C1 segment of cervical spinal cord (tissue), 14 donors: ENCODE measurements at regions not wholly inside any gene's neighbourhood (a gene's known extent, or its start where the extent isn't known, plus 50 kb on each side); places are given as distances from the start of the nearest gene placed in this dataset.
"Not testable (repeated sequence)": the region's sequence is repeated elsewhere in the genome, so short reads cannot be mapped to it uniquely, and the experiment has no call there.

Source experiments
- DNase-seq, 14 donors: peaks; one replicate each; lab custom pipeline; 2025; lab: John Stamatoyannopoulos, UW

DNA sequence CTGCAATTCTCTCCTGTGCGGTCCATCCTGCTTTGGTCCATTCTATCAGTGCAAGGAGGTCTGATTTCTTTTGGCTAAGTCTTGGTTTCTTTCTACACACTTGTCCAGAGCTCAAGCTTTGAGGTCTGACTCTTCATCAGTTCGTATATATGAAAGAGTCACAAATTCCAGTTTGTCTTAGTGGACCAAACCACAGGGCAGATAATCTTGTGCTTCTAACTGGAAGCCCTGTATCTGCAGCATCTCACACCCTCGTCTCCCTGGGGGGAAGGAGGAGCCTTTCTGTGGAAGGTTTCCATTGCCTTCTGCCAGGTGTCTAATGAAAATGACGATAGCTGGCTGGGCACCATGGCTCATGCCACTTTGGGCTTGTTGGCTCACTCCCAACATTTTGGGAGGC lies 148.5 kb downstream of the SPP2 start:
- no peak for DNase-seq

DNA sequence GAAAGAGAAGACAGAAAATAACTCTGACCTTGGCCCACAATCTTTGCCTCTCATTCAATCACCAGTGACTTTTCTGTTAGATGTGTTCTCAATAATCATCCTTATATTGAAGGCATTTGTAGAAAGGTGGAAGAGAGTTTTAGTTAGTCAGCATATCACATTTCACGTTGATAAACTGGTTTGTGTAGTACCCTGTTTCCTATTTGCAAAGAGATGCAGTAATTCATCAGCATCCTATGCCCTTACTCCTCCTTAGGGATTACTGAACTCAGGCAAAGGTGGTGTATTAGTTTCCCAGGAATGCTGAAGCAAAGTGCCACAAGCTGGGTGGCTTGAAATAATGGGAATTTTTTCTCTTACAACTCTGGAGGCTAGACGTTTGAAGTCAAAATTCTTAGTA lies 145.0 kb downstream of the SPP2 start:
- DNase-seq = no peak

DNA sequence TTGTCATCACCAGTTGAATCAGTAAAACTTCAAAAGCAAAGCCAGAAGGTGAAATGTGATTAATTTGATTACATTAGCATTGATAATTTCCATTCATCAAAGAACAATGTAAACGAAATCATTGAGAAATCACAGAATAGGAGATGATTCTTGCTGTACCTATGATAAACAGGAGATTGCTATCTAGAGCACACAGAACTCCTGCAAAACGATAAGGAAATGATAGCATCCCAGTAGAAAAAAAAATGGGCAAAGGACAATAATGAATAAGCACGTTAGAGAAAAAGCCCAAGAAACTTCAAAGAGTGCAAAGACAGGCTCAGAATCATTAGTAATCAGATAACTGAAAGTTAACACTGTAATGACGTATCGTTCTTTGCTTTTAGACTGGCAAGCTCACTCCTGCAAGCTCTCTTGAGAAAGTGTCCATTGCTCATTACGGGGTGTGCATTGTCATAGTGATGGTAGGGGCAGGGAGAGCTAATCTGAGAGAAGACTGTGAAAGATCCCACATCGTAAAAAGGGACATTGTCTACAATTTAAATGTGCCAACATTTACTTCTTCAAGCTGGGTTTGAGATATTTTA lies 143.6 kb downstream of the SPP2 start:
- DNase-seq = no peak

DNA sequence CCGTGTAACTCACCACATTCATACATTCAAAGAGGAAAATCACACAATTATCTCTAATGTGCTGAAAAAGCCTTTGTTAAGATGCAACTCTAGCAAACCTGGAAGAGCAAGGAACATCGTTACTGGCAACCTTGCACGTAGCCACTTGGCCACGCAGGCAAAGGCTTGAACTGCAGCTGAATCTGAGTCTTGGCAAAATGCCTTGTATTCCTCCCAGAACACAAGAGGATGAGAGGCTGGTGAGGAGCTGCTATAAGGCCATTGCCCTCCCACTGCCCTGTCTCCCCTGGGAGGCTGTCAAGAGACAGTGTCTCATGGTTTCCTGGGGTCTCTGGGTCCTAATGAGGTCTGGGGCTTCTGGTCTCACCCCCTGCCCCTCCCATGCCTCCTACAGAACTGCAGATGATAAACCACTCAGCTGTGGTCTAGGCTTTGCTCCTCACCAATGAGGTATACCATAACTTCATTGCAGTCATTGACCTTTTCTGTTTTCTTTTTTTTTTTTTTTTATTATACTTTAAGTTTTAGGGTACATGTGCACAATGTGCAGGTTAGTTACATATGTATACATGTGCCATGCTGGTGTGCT lies 141.4 kb downstream of the SPP2 start:
- DNase-seq = no peak

DNA sequence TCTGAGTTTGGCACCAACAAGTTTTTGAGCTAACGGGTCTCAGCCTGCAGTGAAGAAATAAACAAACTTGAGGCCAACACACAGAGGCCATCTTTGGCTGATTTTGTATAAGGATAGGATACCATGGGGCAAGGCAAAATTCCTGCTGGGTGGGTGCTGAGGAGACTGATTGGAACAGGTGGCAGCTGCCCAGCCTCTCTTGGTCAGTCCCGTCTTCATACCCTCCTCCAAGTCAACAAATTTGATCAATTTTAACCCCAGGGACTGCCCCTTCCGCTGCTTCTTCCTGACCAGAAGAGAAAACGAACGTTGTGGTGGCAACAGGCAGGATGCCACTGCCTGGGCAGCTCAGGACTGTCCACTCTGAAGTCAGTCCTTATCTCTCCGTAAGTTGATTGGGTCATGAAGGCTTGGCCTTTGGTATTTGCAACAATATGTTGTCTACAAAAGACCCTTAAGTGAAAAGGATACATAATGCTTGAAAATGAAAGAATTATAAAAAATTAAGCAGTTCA lies 139.3 kb downstream of the SPP2 start:
- no peak for DNase-seq

DNA sequence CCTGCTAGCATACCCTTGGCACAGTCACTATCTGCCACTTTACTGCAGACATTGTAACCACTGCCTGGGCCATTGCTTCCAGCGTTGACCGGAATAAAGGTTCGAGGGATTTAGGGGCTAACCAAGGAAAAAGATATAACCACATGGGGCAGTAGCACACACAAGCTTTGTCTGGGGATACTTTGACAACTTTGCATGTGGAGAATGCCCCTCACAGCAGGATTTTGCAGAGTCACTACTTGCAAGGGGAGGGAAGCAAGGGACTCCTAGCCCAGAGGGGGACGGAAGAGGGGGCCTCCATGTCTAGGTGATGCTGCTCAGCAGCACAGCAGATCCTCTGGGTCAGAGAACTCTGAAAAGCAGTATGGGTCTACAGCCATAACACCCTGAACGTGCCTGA lies 138.7 kb downstream of the SPP2 start:
- DNase-seq = no peak

DNA sequence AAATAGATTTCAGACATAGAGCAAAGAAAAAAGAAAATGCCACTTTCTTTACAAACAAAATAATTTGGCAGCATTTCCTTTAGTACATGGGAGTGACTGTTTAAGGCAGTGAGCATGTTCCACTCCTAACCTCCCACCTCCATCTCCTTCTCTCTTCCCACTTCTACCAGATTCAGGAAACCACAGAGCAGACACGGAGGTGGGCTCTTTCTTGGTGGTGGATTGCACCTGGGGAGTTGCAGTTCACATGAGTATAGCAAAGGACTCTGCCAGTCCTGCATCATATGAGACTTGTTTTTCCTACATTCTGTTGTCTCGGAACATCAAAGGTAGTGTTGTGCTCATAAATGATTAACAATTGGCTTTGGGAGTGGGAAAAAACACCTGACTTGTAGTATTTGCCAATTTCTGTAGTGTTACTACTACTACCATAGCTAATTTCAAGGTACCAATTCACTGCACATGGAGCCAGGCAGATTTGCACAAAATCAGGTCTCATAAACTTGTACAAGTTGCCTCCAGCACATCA lies 137.2 kb downstream of the SPP2 start:
- DNase-seq = no peak

DNA sequence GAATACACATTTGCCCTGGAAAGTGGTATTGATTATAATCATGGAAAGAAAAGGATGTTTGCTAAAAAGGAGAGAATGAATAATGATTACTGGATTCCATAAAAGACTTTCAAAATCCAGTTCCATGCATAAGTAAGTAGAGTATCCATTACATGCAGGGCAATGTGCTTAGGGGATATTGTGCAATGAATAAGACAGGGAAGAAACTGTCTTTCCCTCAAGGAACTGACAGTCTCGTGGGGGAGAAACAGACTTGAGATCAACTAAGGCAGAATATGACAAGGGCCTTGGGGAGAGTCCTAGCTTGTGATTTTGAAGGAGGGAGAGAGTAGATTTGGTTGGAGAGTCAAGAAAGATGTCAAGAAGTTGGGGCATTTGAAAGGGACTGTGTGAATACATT lies 130.6 kb downstream of the SPP2 start:
- no peak for DNase-seq

DNA sequence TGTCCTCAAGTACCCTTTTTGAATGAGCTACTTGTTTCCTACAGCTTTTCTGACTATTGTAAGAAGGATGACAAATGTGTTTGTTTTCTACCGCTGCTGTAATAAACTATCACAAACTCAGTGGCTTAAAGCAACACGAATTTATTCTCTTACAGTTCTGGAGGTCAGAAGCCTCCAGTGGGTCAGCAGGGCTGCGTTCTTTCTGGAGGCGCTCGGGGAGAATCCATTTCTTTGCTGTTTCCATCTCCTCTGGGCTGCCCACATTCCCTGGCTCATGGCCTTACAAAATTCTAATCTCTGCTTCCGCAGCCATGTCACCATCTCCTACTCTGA lies 128.5 kb downstream of the SPP2 start:
- no peak for DNase-seq

DNA sequence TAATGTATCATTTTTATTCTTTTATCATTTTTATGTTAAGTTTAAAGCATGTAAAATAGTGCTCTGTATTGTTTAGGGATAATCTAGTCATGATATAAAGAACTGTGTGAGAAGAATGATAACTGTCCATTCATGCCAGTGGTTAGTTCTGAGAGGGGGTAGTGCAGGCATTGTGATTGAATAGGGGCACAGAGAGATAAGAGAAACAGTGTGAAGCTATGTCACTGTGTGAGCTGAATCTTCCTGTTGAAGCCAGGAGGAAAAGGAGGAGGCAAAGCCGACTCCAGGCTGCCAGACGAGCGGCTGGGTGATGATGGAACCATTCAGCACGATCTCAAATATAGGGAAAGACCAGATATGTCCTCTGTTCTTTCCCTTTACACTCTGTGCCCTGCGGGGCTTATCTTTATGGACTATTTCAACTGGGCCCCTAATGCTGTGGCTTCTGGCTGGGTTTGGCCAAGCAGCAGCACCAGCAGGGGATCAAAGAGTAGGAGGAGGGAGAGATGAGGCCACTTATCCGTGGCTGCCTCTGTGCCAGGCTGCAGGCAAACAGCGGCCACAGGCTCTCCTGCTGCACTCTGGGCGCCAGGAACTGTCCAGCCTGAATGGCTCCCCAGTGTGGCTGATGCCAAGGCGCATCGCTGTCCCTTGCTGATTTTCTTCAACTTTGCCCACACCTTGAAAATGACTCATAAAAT lies 128.0 kb downstream of the SPP2 start:
- DNase-seq = peak in 2 of 14 donors; percentile 5 to 7

DNA sequence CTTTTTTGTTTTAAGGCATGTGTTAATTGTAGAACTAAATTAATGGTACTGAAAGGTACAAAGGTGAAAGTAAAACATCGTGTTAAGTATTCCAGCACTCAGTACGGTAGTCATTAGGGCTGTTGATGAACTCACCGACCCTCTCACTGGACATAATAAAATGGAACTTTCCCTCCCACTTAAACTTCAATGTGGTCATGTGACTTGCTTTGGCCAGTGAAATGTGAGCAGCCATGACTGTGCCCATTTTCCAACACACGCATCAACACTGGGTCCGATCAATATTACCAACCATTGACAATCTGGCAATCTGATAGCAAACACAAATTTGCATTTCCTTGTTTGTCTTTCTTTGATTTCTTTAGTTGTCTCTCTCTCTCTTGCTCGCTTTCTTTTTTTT lies 125.1 kb downstream of the SPP2 start:
- no peak for DNase-seq

DNA sequence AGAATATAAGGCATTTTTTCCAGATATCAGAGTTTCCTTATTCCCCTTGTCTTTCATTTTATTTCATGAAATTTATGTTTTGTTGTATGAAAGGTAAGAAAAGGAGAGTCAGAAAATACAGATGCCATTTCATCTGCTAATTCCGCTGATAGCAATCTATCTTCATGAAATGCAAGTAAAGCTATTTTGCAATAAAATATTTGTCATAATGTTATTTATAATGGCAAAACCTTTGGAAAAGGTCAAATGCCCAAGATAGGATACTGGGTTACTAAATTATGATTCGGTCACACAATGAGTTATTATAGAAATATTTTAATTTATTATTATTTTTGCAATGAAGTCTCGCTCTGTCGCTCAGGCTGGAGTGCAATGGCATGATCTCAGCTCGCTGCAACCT lies 124.2 kb downstream of the SPP2 start:
- DNase-seq = no peak

DNA sequence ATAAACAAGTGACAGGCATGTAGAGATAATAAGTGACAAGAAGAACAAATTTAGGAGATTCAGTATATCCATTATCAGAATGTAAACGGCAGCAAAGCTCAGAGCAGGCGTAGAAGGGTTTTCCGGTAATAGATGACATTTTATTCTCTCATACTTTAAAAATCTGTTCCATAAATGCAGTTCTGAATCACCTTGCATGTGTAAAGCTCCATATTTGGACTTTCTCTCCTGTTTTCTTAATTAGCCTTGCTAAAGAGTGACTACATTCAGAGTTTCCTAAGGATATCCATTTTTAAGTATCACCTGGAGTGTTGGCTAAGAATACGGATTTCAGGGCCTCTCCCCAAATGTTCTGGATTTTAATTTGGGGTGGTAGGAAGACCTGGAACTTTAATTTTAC lies 122.0 kb downstream of the SPP2 start:
- DNase-seq = no peak

DNA sequence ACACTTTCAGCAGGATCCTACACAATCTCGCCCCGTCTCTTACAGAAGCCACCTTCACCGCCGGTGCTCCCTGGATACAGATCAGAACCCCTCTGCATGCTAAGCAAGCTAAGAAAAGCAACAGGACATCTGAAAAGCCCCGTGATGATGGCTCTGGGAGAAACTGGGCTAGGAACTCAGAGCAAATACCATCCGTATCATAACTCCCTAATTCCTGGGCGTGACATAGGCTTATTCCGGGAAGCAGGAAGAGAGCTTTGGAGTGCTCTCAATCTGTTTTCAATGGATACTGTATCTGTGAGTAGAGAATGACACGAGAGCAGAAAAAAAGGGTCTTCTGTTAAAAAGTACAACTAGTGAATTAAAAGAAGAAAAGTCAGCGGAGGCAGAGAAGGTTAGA lies 121.6 kb downstream of the SPP2 start:
- no peak for DNase-seq

DNA sequence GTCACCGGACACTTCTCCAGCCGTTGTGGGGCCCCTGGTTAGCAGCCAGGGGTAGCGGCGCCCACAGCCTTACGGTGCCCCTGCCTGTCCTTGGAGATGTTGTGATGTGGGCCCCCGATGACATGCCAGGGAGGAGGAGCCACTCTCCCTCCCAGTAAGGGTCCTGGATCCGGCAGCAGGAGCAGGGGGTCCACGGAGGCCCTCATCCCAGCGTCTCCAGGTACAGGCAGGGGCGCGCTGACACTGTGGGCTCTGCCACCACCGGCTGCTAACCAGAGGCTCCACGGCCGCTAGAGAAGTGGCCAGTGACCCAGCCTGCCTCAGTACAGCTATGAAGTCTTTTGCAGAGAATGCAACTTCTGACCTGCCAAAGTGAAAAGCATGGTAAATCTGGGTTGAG lies 121.2 kb downstream of the SPP2 start:
- DNase-seq = no peak

DNA sequence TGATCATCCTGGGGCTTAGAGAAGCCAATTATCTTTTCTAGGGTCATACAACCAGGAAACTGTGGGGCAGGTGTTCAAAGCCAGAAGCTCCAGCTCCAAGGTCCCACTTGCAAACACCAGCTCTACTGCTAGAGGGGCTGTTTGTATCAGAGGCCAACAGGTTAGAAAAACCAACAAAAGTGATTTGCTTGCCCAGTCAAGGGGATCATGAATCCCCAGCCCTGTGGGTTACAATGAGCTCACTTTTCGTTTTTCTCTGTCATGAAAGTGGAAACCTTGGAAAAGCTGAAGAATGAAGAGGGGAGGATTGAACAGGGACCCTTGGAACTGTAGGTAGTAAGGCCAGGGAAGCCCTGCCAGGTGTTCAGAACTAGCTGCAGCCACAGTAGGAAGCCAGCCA lies 119.2 kb downstream of the SPP2 start:
- no peak for DNase-seq

DNA sequence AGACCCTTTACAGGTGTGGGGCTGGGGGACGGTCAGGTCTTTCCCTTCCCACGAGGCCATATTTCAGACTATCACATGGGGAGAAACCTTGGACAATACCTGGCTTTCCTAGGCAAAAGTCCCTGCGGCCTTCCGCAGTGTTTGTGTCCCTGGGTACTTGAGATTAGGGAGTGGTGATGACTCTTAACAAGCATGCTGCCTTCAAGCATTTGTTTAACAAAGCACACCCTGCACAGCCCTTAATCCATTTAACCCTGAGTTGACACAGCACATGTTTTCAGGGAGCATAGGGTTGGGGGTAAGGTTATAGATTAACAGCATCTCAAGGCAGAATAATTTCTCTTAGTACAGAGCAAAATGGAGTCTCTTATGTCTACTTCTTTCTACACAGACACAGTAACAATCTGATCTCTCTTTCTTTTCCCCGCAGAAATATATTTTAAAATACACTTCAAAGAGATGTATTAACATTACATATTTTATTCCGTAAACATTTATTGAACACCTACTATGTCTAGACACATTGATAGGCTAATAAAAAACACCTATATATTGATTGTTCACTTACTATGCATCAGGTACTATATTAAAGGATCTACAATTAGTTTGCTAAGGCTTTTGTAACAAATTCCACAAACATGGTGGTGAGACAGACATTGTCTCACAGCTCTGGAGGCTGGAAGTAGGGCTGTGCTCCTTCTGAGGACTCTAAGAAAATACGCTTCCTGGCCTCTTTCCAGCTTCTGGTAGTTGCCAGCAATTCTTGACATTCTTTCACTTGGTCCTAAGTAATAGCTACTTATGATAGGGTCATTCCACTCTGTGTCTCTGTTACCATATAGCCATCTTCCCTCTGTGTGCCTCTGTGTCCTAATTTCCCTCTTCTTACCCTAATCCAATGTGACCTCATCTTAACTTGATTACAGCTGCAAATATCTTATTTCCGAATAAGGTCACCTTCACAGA lies 118.4 kb downstream of the SPP2 start:
- DNase-seq = not testable (repeated sequence)

DNA sequence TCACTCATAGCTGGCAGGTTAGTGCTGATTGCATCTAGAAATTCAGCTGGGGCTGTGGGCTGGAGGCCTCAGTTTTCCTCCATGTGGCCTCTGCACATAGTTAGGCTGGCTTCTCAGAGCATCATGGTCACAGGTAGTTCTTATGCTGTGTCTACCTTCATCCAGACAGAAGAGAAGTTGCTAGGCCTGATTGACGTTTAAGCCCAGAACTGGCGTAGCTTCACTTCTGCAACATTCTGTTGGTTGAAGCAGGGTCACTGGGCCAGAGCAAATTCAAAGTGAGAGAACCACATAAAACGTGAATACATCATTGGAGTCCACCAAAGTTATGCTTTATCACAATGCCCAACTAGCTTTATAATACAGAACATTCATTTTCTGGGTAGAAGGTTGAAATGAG lies 116.0 kb downstream of the SPP2 start:
- DNase-seq = no peak

DNA sequence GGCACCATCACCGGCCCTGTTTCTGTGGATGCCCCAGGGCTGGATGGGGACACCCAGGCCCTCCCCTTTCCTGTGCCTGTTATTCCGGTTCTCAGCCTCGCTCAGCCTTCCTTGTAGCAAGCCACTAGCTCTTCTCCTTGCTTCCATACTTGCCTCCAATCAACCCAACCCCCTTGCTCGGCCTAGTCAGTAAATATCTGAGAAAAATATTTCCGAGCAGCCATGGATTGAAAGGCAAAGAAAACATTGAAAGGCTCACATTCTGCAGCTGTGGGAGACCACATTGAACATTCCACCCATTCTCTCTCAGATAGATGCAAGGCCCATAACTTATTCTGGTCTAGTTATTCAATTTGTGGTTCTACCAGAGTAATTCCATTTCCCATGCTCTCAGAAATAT lies 114.9 kb downstream of the SPP2 start:
- peak in 1 of 14 donors; percentile 7 for DNase-seq

DNA sequence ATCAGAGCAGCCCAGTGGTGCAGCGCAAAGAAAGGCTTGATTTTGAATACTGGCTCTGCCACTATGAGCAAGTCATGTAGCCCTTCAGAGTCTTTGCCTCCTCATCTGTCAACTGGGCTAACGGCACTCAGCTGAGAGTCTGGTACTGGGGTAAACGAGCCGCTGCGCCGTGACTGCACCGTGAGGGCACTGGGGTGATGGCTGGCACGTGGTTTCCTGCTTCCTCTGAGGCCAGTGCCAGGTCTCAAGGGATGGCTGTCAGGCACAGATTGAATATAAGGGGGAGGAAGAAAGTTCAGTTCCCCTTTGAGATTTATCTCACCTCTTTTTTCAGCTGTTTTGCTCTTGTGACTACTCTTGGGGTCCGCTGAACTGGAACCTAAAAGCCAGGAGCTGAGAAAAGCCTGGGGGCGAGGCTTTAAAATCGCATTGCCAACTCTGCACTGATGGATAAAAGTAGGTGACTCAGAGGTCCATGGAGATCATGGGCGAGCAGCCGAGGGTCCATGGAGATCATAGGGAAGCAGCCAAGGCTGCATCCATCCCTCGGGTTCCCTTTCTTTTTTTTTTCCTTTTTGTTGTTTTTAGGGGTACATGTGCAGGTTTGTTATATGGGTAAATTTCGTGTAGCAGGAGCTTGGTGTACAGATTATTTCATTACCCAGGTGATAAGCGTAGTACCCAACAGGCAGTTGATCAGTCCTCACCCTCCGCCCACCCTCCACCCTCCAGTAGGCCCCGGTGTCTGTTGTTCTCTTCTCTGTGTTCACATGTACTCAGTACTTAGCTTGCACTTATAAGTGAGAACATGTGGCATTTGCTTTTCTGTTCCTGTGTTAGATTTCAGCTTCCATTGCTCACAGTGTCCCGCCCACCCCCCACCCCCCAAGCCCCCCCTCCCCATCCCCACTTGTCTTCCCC lies 114.3 kb downstream of the SPP2 start:
- DNase-seq = peak in 1 of 14 donors; percentile 2
